ENCODE measurements at regions not wholly inside any gene's neighbourhood (a gene's known extent, or its start where the extent isn't known, plus 50 kb on each side); places are given as distances from the start of the nearest gene placed in this dataset.
"Not testable (repeated sequence)": the region's sequence is repeated elsewhere in the genome, so short reads cannot be mapped to it uniquely, and the experiment has no call there.

GRCh38 chr1:104953555-104953954 lies 1203.9 kb downstream of the AMY1C start:
- no peak for DNase-seq (ENCODE audit: low spot score)

- DNase-seq (ENCODE audit: low spot score): no peak
These were observed 1223.8 kb downstream of the AMY1C start for GRCh38 chr1:104973516-104973915.

- DNase-seq (ENCODE audit: low spot score): no peak
These were observed 1230.0 kb downstream of the AMY1C start for GRCh38 chr1:104979651-104980050.

- DNase-seq (ENCODE audit: low spot score): no peak
These were observed 1237.5 kb downstream of the AMY1C start for GRCh38 chr1:104987210-104987609.

GRCh38 chr1:104989012-104989411 lies 1239.3 kb downstream of the AMY1C start:
- no peak for DNase-seq (ENCODE audit: low spot score)

- no peak for DNase-seq (ENCODE audit: low spot score)
These were observed 1242.0 kb downstream of the AMY1C start for GRCh38 chr1:104991702-104992101.

- DNase-seq (ENCODE audit: low spot score): no peak
These were observed 1251.1 kb downstream of the AMY1C start for GRCh38 chr1:105000793-105001192.

- no peak for DNase-seq (ENCODE audit: low spot score)
These were observed 1254.8 kb downstream of the AMY1C start for GRCh38 chr1:105004515-105004914.

- no peak for DNase-seq (ENCODE audit: low spot score)
These were observed 1256.0 kb downstream of the AMY1C start for GRCh38 chr1:105005594-105006195.

- DNase-seq (ENCODE audit: low spot score): no peak
These were observed 1267.9 kb downstream of the AMY1C start for GRCh38 chr1:105017587-105017986.

GRCh38 chr1:105023719-105024118 lies 1274.0 kb downstream of the AMY1C start:
- no peak for DNase-seq (ENCODE audit: low spot score)

- DNase-seq (ENCODE audit: low spot score): no peak
These were observed 1278.3 kb downstream of the AMY1C start for GRCh38 chr1:105027838-105028471.

- no peak for DNase-seq (ENCODE audit: low spot score)
These were observed 1322.7 kb downstream of the AMY1C start for GRCh38 chr1:105072446-105072845.

- no peak for DNase-seq (ENCODE audit: low spot score)
These were observed 1323.2 kb downstream of the AMY1C start for GRCh38 chr1:105072850-105073249.

- no peak for DNase-seq (ENCODE audit: low spot score)
These were observed 1324.0 kb downstream of the AMY1C start for GRCh38 chr1:105073660-105074059.

GRCh38 chr1:105083611-105084010 lies 1333.9 kb downstream of the AMY1C start:
- DNase-seq (ENCODE audit: low spot score): no peak

- no peak for DNase-seq (ENCODE audit: low spot score)
These were observed 1337.8 kb downstream of the AMY1C start for GRCh38 chr1:105087506-105087905.

- DNase-seq (ENCODE audit: low spot score): no peak
These were observed 1338.5 kb downstream of the AMY1C start for GRCh38 chr1:105088166-105088565.

- not testable (repeated sequence) for DNase-seq (ENCODE audit: low spot score)
These were observed 1344.2 kb downstream of the AMY1C start for GRCh38 chr1:105093893-105094292.

- no peak for DNase-seq (ENCODE audit: low spot score)
These were observed 1350.4 kb downstream of the AMY1C start for GRCh38 chr1:105100102-105100501.

- DNase-seq (ENCODE audit: low spot score): no peak
These were observed 1351.6 kb downstream of the AMY1C start for GRCh38 chr1:105101261-105101660.

- no peak for DNase-seq (ENCODE audit: low spot score)
These were observed 1352.7 kb downstream of the AMY1C start for GRCh38 chr1:105102371-105102770.

- no peak for DNase-seq (ENCODE audit: low spot score)
These were observed 1372.3 kb downstream of the AMY1C start for GRCh38 chr1:105122041-105122440.

Measured in SW480 (cell line).